NB4 (cell line): ENCODE measurements at regions not wholly inside any gene's neighbourhood (a gene's known extent, or its start where the extent isn't known, plus 50 kb on each side); places are given as distances from the start of the nearest gene placed in this dataset.
A peak's percentile ranks its signal among the peaks of the same experiment; 100 is the strongest.

Experiments
- DNase-seq: peaks from one replicate; pipeline ENCODE4 v3.0.0; 2010; ENCODE audit warnings: low read depth
- H3K4me3 ChIP-seq: one replicate; pipeline ENCODE4 v1.5.1; 2011; ENCODE audit warnings: mild to moderate bottlenecking, low read depth, low read length, moderate library complexity
- CTCF ChIP-seq: IDR thresholded peaks from one replicate; pipeline ENCODE4 v1.5.1; 2012; ENCODE audit warnings: low read depth, low read length
- MYC ChIP-seq: IDR thresholded peaks from 2 replicates; pipeline ENCODE4 v1.6.1; 2011; ENCODE audit warnings: low read depth, low read length
- POLR2A ChIP-seq: IDR thresholded peaks from 2 replicates; pipeline ENCODE4 v1.6.1; 2011; ENCODE audit warnings: mild to moderate bottlenecking; ENCODE audit not compliant: insufficient read length; ENCODE audit errors: extremely low read depth
- TF ChIP-seq, protein P1 (sequence below): IDR thresholded peaks from 2 replicates; pipeline ENCODE4 v1.6.1; 2011; ENCODE audit warnings: low read depth, low read length

DNA sequence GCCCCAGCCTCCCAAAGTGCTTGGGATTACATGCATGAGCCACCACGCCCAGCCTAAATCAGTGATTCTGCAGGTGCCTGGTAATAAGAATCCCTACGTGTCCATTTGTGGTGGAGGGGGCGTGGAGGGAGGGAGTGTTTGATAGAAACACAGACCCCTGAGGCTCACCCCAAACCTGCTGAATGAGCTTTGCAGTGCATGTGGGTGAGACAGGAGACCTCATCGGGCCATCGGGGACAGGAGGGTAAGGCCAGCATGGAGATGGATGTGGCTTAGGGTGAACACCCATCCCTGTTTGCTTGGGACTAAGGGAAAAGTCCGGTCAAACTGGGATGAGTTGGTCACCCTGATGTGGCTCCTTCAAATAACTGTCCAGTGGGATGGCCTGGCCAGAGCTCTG is 71.3 kb upstream of the ALX4 start:
- no peak for TF ChIP-seq MYC
- TF ChIP-seq POLR2A, result no peak
- TF ChIP-seq, protein P1, sequence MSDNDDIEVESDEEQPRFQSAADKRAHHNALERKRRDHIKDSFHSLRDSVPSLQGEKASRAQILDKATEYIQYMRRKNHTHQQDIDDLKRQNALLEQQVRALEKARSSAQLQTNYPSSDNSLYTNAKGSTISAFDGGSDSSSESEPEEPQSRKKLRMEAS, result no peak
- TF ChIP-seq CTCF, result no peak
- no peak overlapping the region for H3K4me3 ChIP-seq
- no peak for DNase-seq

- H3K4me3 ChIP-seq, result no peak overlapping the region
- TF ChIP-seq MYC (no peak), CTCF (no peak), POLR2A (no peak)
- TF ChIP-seq, protein P1, result no peak
- no peak for DNase-seq
These were observed 72.2 kb upstream of the ALX4 start for GRCh38 chr11:44382118-44382517.

- TF ChIP-seq CTCF (no peak), MYC (no peak), POLR2A (no peak)
- TF ChIP-seq, protein P1, result no peak
- DNase-seq, result peak; percentile 9
- H3K4me3 ChIP-seq, result no peak overlapping the region
These were observed 72.8 kb upstream of the ALX4 start for GRCh38 chr11:44382656-44383240.

DNA sequence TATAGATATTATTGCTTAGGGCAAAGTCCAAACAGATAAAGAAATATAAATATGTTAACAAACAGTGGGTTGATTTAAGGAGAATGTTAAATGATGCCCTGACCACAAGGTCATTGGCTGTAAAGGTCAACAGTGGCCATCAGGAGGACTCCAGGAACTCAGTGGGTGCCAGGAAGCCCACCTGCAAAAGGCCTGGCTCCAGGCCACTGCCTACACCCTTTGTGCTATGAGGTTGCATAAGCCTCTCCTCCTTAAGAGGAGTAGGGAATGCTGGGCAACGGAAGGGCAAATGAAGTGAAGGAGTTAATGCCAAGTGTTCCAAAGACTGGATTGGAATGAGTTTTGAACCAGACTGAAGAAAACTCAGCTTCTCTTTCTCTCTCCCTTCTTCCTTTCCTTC is 73.3 kb upstream of the ALX4 start:
- no peak overlapping the region for H3K4me3 ChIP-seq
- TF ChIP-seq, protein P1, result no peak
- TF ChIP-seq MYC (no peak), CTCF (no peak), POLR2A (no peak)
- no peak for DNase-seq

DNA sequence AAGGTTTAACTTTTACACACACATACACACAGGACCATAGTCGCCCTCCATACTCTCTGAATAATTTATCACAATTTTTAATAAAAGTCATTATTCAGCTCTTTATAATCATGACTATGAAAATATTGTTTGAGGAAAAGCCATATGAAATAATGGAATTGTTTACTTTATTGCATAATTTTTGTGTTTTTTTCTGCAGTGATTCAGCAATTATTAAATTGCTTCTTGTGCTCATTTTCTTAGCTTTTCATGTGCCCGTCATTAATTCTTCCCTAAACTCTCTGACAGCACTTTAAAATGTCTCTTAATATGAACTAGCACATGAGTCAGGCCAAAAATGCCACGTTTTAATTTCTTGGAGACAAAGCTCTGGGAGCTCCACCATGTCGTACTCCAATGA is 77.5 kb upstream of the ALX4 start:
- no peak for DNase-seq
- TF ChIP-seq, protein P1, result no peak
- TF ChIP-seq MYC (no peak), CTCF (no peak)
- H3K4me3 ChIP-seq, result no peak overlapping the region
